HL-60 (cell line): ENCODE measurements at regions not wholly inside any gene's neighbourhood (a gene's known extent, or its start where the extent isn't known, plus 50 kb on each side); places are given as distances from the start of the nearest gene placed in this dataset.

Experiments used
- POLR2AphosphoS5 ChIP-seq: IDR thresholded peaks from 2 replicates; pipeline ENCODE4 v1.6.1; 2012; ENCODE audit warnings: low read depth
- REST ChIP-seq: IDR thresholded peaks from 2 replicates; pipeline ENCODE4 v1.6.1; 2012; ENCODE audit warnings: low read depth; ENCODE audit not compliant: insufficient replicate concordance
- SPI1 ChIP-seq: IDR thresholded peaks from 2 replicates; pipeline ENCODE4 v1.6.1; 2012; ENCODE audit warnings: low read depth, mild to moderate bottlenecking, borderline replicate concordance
- TF ChIP-seq, protein P1 (sequence below): IDR thresholded peaks from one replicate; pipeline ENCODE4 v1.5.1; 2011; ENCODE audit warnings: low read length, control low read depth, inconsistent platforms; ENCODE audit not compliant: insufficient read depth

DNA sequence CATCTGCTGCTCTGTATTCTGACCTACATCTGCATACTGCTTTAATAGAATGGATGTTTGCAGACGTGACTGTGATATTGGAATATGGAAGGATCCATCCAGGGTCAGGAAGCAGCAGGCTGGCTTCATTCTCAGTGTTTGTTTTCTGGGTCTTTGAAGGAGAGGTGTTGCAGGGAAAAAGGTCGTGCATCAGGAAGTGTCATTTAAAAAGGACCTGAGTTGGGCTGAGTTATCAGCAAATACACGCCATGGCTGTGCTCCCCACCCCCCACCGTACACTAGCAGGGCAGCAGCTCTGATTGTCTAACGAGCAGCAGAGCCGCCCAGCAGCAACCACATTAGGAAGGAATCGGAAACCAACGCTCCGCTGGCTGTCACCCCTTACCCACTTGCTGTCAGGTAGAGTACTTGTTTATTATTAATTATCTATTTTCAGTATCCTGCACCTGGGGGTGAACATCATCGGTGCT lies 63.1 kb upstream of the STEAP1B start:
- TF ChIP-seq, protein P1, sequence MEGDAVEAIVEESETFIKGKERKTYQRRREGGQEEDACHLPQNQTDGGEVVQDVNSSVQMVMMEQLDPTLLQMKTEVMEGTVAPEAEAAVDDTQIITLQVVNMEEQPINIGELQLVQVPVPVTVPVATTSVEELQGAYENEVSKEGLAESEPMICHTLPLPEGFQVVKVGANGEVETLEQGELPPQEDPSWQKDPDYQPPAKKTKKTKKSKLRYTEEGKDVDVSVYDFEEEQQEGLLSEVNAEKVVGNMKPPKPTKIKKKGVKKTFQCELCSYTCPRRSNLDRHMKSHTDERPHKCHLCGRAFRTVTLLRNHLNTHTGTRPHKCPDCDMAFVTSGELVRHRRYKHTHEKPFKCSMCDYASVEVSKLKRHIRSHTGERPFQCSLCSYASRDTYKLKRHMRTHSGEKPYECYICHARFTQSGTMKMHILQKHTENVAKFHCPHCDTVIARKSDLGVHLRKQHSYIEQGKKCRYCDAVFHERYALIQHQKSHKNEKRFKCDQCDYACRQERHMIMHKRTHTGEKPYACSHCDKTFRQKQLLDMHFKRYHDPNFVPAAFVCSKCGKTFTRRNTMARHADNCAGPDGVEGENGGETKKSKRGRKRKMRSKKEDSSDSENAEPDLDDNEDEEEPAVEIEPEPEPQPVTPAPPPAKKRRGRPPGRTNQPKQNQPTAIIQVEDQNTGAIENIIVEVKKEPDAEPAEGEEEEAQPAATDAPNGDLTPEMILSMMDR = no peak
- TF ChIP-seq POLR2AphosphoS5 (no peak), SPI1 (no peak), REST (no peak)
